GM19238 (cell line): ENCODE measurements at regions not wholly inside any gene's neighbourhood (a gene's known extent, or its start where the extent isn't known, plus 50 kb on each side); places are given as distances from the start of the nearest gene placed in this dataset.
"Not testable (repeated sequence)": the region's sequence is repeated elsewhere in the genome, so short reads cannot be mapped to it uniquely, and the experiment has no call there.

Experiments used
- DNase-seq: peaks from one replicate; pipeline ENCODE4 v3.0.0; 2011; ENCODE audit warnings: low spot score; ENCODE audit not compliant: insufficient read length

- DNase-seq = no peak
Measured at GRCh38 chr3:197371591-197372046, 73.2 kb upstream of the DLG1 start.

- no peak for DNase-seq
Measured at GRCh38 chr3:197369545-197369944, 71.1 kb upstream of the DLG1 start.

GRCh38 chr3:197368821-197369220 lies 70.4 kb upstream of the DLG1 start:
- no peak for DNase-seq

GRCh38 chr3:197368330-197368729 lies 69.9 kb upstream of the DLG1 start:
- no peak for DNase-seq

GRCh38 chr3:197367081-197367780 lies 68.8 kb upstream of the DLG1 start:
- DNase-seq = no peak

GRCh38 chr3:197366301-197367044 lies 68.1 kb upstream of the DLG1 start:
- DNase-seq = no peak

- DNase-seq = no peak
Measured at GRCh38 chr3:197365586-197365985, 67.2 kb upstream of the DLG1 start.

GRCh38 chr3:197364410-197365071 lies 66.1 kb upstream of the DLG1 start:
- DNase-seq = no peak

GRCh38 chr3:197363553-197364409 lies 65.4 kb upstream of the DLG1 start:
- no peak for DNase-seq

GRCh38 chr3:197362081-197362480 lies 63.7 kb upstream of the DLG1 start:
- no peak for DNase-seq

GRCh38 chr3:197360095-197360494 lies 61.7 kb upstream of the DLG1 start:
- not testable (repeated sequence) for DNase-seq

- DNase-seq = not testable (repeated sequence)
Measured at GRCh38 chr3:197359476-197359875, 61.1 kb upstream of the DLG1 start.

GRCh38 chr3:197356741-197357140 lies 58.3 kb upstream of the DLG1 start:
- DNase-seq = no peak

GRCh38 chr3:197356275-197356674 lies 57.9 kb upstream of the DLG1 start:
- DNase-seq = no peak

- no peak for DNase-seq
Measured at GRCh38 chr3:197355713-197356112, 57.3 kb upstream of the DLG1 start.

GRCh38 chr3:197354568-197355001 lies 56.2 kb upstream of the DLG1 start:
- DNase-seq = no peak

GRCh38 chr3:197353867-197354567 lies 55.6 kb upstream of the DLG1 start:
- DNase-seq = no peak

- no peak for DNase-seq
Measured at GRCh38 chr3:197353001-197353866, 54.8 kb upstream of the DLG1 start.

- DNase-seq = no peak
Measured at GRCh38 chr3:197352382-197352781, 54.0 kb upstream of the DLG1 start.

- DNase-seq = no peak
Measured at GRCh38 chr3:197350446-197350845, 52.0 kb upstream of the DLG1 start.
